ENCODE measurements at regions not wholly inside any gene's neighbourhood (a gene's known extent, or its start where the extent isn't known, plus 50 kb on each side); places are given as distances from the start of the nearest gene placed in this dataset.

- TF ChIP-seq CTCF (IDR thresholded peaks at IDR 0.05) (no peak), EZH2 (IDR thresholded peaks at IDR 0.05; ENCODE audit: borderline replicate concordance, insufficient read depth, low read depth, low read length, poor library complexity, severe bottlenecking) (no peak)
Observed at GRCh38 chr2:39933196-39933595, 154.1 kb upstream of the THUMPD2 start.

All from B cell (primary cell).